GM12878 (cell line): ENCODE measurements at regions not wholly inside any gene's neighbourhood (a gene's known extent, or its start where the extent isn't known, plus 50 kb on each side); places are given as distances from the start of the nearest gene placed in this dataset.
"Not testable (repeated sequence)": the region's sequence is repeated elsewhere in the genome, so short reads cannot be mapped to it uniquely, and the experiment has no call there.

Source experiments
- ATAC-seq: fragments of 200-7000 bp; cut with Tn5 transposase; 3 replicates; pipeline ENCODE4 v1.9.1; 2020; ENCODE audit warnings: mild to moderate bottlenecking, moderate library complexity
- BruUV-seq: library from RNA; stranded (reverse); fragments of 400-500 nt; replicated peaks from 2 replicates; lab custom pipeline; 2021; lab: Mats Ljungman, UMichigan
- CTCF ChIA-PET: fragments of 300-600 bp; sonication (Branson Sonifier 250); formaldehyde crosslinking; extraction: SDS; loops from one replicate; lab custom pipeline; 2021; ENCODE audit warnings: inconsistent platforms; lab: Yijun Ruan, JAX
- POLR2A ChIA-PET: fragments of 350-600 bp; formaldehyde crosslinking; extraction: SDS; loops from one replicate; lab custom pipeline; 2021; ENCODE audit warnings: inconsistent platforms; lab: Charles Lee
- RAD21 ChIA-PET: fragments of 300-600 bp; sonication (Branson Sonifier 250); formaldehyde crosslinking; loops from one replicate; lab custom pipeline; 2023; ENCODE audit warnings: antibody characterized with exemption; ENCODE audit not compliant: unreplicated experiment; lab: Charles Lee
- SMC1A ChIA-PET: fragments of 300-600 bp; sonication (Branson Sonifier 250); formaldehyde crosslinking; loops from one replicate; lab custom pipeline; 2023; ENCODE audit not compliant: unreplicated experiment, uncharacterized antibody; lab: Charles Lee
- DNase-seq: peaks from one replicate; pipeline ENCODE4 v3.0.0-alpha.2; 2011; ENCODE audit warnings: low read depth, low spot score
- FAIRE-seq: peaks from 3 replicates; lab custom pipeline; 2011; peaks lifted over from hg19 to GRCh38; lab: Jason Lieb, UNC
- H2AFZ ChIP-seq: 2 replicates; pipeline ENCODE4 v1.6.0; 2011; ENCODE audit warnings: low read depth, low read length, control low read depth; ENCODE audit not compliant: control insufficient read depth
- H3K27ac ChIP-seq: 2 replicates; pipeline ENCODE4 v1.5.1; 2011; ENCODE audit warnings: control low read depth; ENCODE audit not compliant: control insufficient read depth, insufficient read depth
- H3K27me3 ChIP-seq, 2 experiments: replicated peaks in 1 of 2; 2 replicates each; pipeline versions ENCODE4 v1.6.0 to v1.6.1; 2011; ENCODE audit warnings: low read length in 1 of 2; ENCODE audit not compliant: control insufficient read depth in 2 of 2, insufficient read depth in 2 of 2
- H3K36me3 ChIP-seq, 2 experiments: 2 replicates each; pipeline ENCODE4 v1.5.1; 2011; ENCODE audit warnings: low read length in 1 of 2; ENCODE audit not compliant: control insufficient read depth in 2 of 2, insufficient read depth in 2 of 2
- H3K4me1 ChIP-seq: 2 replicates; pipeline ENCODE4 v1.6.1; 2011; ENCODE audit warnings: mild to moderate bottlenecking, low read length, moderate library complexity, mixed read lengths; ENCODE audit not compliant: control insufficient read depth, insufficient read depth
- H3K4me2 ChIP-seq: 2 replicates; pipeline ENCODE4 v1.6.0; 2011; ENCODE audit warnings: control low read depth; ENCODE audit not compliant: control insufficient read depth, insufficient read depth
- H3K4me3 ChIP-seq: fragments of 200-600 bp; sonication (generic); 2 replicates; pipeline ENCODE4 v1.5.1; 2016
- H3K79me2 ChIP-seq: 2 replicates; pipeline ENCODE4 v1.6.0; 2011; ENCODE audit warnings: low read length; ENCODE audit not compliant: control insufficient read depth, insufficient read depth
- H3K9ac ChIP-seq: 2 replicates; pipeline ENCODE4 v1.8.0; 2011; ENCODE audit warnings: low read length, control low read depth, mixed read lengths; ENCODE audit not compliant: control insufficient read depth, insufficient read depth
- H3K9me3 ChIP-seq: replicated peaks from 3 replicates; pipeline ENCODE4 v1.5.1; 2011; ENCODE audit warnings: mild to moderate bottlenecking, low read length; ENCODE audit not compliant: control insufficient read depth, insufficient read depth
- H4K20me1 ChIP-seq: 2 replicates; pipeline ENCODE4 v1.6.0; 2011; ENCODE audit not compliant: control insufficient read depth, insufficient read depth
- WGBS: methylation state at CpG from one replicate; pipeline ENCODE4 v1.1.6; 2016; ENCODE audit warnings: low lambda C conversion rate; ENCODE audit not compliant: insufficient replicate concordance, insufficient coverage; ENCODE audit errors: missing lambda C conversion rate; 5-methylcytosine and 5-hydroxymethylcytosine counted together
- in situ Hi-C: fragments of 300-500 bp; cut with MboI; formaldehyde crosslinking; loops from 9 replicates; pipeline ENCODE4 v1.14.3; 2018; ENCODE audit warnings: mixed read lengths
- intact Hi-C: fragments of 100-400 bp; cut with micrococcal nuclease; formaldehyde crosslinking; loops from one replicate; pipeline ENCODE4 v1.14.2; 2022; ENCODE audit not compliant: unreplicated experiment

GRCh38 chr14:19197488-19198234 is 230.4 kb downstream of the POTEM start:
- WGBS, result 21% methylated on average over 2 of the region's 4 CpGs
- BruUV-seq, H3K9ac ChIP-seq, H3K27me3 ChIP-seq, POLR2A ChIA-PET, RAD21 ChIA-PET, FAIRE-seq, H3K27ac ChIP-seq, H3K4me3 ChIP-seq, CTCF ChIA-PET, H4K20me1 ChIP-seq, DNase-seq, intact Hi-C loops, ATAC-seq, H3K4me1 ChIP-seq, H3K4me2 ChIP-seq, SMC1A ChIA-PET, in situ Hi-C loops, H2AFZ ChIP-seq, H3K36me3 ChIP-seq, H3K79me2 ChIP-seq, H3K9me3 ChIP-seq: not testable (repeated sequence)

DNA sequence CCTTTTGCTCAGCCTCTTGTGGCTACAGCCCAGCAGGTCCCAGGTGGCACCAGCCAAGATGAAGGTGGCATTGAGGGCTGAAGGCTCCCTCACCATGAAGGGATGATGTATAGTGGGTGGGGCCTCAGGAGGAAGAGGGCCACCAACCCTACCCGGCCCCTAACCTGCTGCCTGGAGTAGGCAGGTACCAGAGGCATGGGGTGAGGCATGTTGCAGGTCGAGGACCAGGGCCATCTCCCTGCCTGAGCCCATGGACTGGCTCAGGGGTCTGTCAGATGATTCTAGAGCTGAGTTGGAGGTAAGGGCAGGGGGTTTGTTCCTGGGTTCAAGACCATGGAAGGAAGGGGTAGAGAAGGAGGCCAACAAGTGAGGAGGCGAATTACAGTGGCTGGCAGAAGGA is 231.1 kb downstream of the POTEM start:
- CTCF ChIA-PET, DNase-seq, FAIRE-seq, H4K20me1 ChIP-seq, H3K27ac ChIP-seq, H3K4me2 ChIP-seq, POLR2A ChIA-PET, H3K9ac ChIP-seq, H3K27me3 ChIP-seq, H3K9me3 ChIP-seq, H2AFZ ChIP-seq, H3K4me3 ChIP-seq, H3K4me1 ChIP-seq, intact Hi-C loops, ATAC-seq, H3K79me2 ChIP-seq, RAD21 ChIA-PET, BruUV-seq, in situ Hi-C loops, H3K36me3 ChIP-seq, SMC1A ChIA-PET: not testable (repeated sequence)
- 0% methylated on average over 3 of the region's 3 CpGs for WGBS

DNA sequence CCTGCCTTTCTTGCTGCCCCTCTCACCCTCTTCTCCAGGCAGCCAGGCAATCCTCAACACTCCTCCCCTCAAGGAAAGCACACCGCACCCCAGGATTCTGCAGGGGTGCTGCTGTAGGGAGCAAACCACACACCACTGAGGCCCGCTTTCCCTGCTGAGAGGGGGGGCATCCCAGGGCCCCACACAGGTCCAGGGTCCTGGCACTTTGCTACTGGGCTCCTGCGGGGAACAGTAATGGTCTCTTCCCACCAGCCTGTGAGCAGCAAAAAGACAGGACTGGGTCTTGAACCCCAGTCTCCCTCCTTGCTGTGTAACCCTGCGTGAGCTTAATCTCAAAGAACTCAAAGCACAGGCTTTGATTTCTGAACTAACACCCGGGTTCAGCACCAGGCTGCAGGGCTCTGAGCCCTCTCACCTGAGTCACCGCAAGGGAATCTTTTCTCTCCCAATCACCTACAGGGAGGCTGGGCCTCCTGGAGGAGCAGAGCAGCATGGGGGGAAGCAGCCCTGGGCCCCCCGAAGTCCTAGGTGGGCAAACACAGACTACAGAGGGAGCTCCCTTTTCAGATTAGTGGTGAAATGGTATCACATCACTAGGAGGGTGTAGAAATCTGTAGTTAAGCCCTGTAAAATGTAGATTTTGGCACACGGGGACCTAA is 232.6 kb downstream of the POTEG start:
- H3K36me3 ChIP-seq, BruUV-seq, H3K9ac ChIP-seq, H3K27ac ChIP-seq, H2AFZ ChIP-seq, FAIRE-seq, CTCF ChIA-PET, RAD21 ChIA-PET, SMC1A ChIA-PET, intact Hi-C loops, H4K20me1 ChIP-seq, ATAC-seq, H3K9me3 ChIP-seq, H3K4me1 ChIP-seq, H3K79me2 ChIP-seq, in situ Hi-C loops, DNase-seq, POLR2A ChIA-PET, H3K4me3 ChIP-seq, H3K4me2 ChIP-seq, H3K27me3 ChIP-seq: not testable (repeated sequence)
- whole genome bisulfite sequencing, result 46% methylated on average over 7 of the region's 8 CpGs

DNA sequence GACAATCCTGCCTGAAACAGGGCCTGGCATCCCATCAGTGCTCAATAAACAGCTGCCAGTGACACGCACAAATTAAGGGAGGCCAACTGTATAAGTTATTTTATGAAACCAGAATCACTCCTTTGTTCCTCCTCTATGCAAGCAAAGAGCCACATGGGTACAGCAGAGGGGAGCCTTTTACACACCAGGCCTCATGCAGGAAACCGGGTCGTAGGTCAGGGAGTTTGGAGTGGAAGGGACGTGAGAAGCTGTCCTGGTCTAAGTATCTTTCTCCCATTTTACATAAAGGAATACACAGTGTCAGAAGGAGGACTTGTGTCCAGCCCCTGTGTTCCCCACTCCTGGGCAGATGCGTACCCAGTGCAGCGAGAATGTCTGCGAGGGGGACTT is 232.1 kb downstream of the POTEG start:
- FAIRE-seq, BruUV-seq, H3K27ac ChIP-seq, in situ Hi-C loops, H3K4me1 ChIP-seq, SMC1A ChIA-PET, H3K79me2 ChIP-seq, CTCF ChIA-PET, H3K36me3 ChIP-seq, H3K27me3 ChIP-seq, RAD21 ChIA-PET, H2AFZ ChIP-seq, H4K20me1 ChIP-seq, H3K4me2 ChIP-seq, intact Hi-C loops, POLR2A ChIA-PET, H3K9me3 ChIP-seq, ATAC-seq, H3K9ac ChIP-seq, H3K4me3 ChIP-seq, DNase-seq: not testable (repeated sequence)
- WGBS, result 20% methylated on average over 5 of the region's 7 CpGs
